Right lobe of liver (tissue), 6 donors: ENCODE measurements at regions not wholly inside any gene's neighbourhood (a gene's known extent, or its start where the extent isn't known, plus 50 kb on each side); places are given as distances from the start of the nearest gene placed in this dataset.

Experiments
- ATAC-seq, 4 donors: fragments of 200-7000 bp; cut with Tn5 transposase; one replicate each; pipeline ENCODE4 v1.9.1; 2020; ENCODE audit warnings: mild to moderate bottlenecking in 4 of 4, moderate library complexity in 4 of 4
- DNase-seq, 3 donors: peaks; one replicate each; pipeline ENCODE4 v3.0.0-alpha.2; 2020
- H3K27ac ChIP-seq, 3 donors: fragments of 200-600 bp; one replicate each; pipeline ENCODE4 v1.8.0; 2022
- H3K27me3 ChIP-seq, 2 donors: fragments of 200-600 bp; one replicate each; pipeline ENCODE4 v1.8.0; 2022
- H3K36me3 ChIP-seq, 4 donors: fragments of 200-600 bp; sonication (generic) in 1 of 4; one replicate each; pipeline versions ENCODE4 v1.5.1 to v1.8.0; 2017 to 2022; ENCODE audit warnings: control low read depth in 1 of 4
- H3K4me1 ChIP-seq, 4 donors: fragments of 200-600 bp; sonication (generic) in 1 of 4; one replicate each; pipeline versions ENCODE4 v1.5.1 to v1.8.0; 2017 to 2022; ENCODE audit warnings: control low read depth in 1 of 4
- H3K4me3 ChIP-seq, 3 donors: fragments of 200-600 bp; one replicate each; pipeline ENCODE4 v1.8.0; 2022
- H3K9me3 ChIP-seq, 4 donors: fragments of 200-600 bp; sonication (generic) in 1 of 4; one replicate each; pipeline versions ENCODE4 v1.5.1 to v1.8.0; 2017 to 2022; ENCODE audit warnings: control low read depth in 1 of 4
- CTCF ChIP-seq, 4 donors: fragments of 200-600 bp in 3 of 4; fragments of 450-650 bp in 1 of 4; IDR thresholded peaks; one replicate each; pipeline versions ENCODE4 v1.5.1 to v1.8.0; 2016 to 2022; ENCODE audit warnings: antibody characterized with exemption in 4 of 4, mild to moderate bottlenecking in 2 of 4
- POLR2A ChIP-seq: fragments of 450-650 bp; IDR thresholded peaks from one replicate; pipeline ENCODE4 v1.6.1; 2017; ENCODE audit warnings: antibody characterized with exemption, mild to moderate bottlenecking
- whole genome bisulfite sequencing: methylation state at CpG from one replicate; pipeline ENCODE4 v1.1.6; 2018; ENCODE audit warnings: low coverage, low lambda C conversion rate; ENCODE audit not compliant: insufficient coverage; ENCODE audit errors: missing lambda C conversion rate; 5-methylcytosine and 5-hydroxymethylcytosine counted together
- intact Hi-C, 2 donors: fragments of 100-400 bp; cut with DNase I; formaldehyde crosslinking; loops; one replicate each; pipeline versions ENCODE4 v1.11.2 to v1.14.1; 2022
- donor health status: DM: no; HTN: yes; CAD: no.
- donor health status: DM: no; HTN: no; CAD: no.
- donor health status: DM: no; HTN: no; CAD: no.
- donor health status: DM: no; HTN: yes; CAD: no.
- donor health status: DM: no; HTN: yes; CAD: no.

- Histone ChIP-seq H3K27ac (no peak overlapping the region), H3K27me3 (no peaks in the 10 kb centered on the region), H3K9me3 (no peaks in the 10 kb centered on the region), H3K36me3 (no peaks in the 10 kb centered on the region), H3K4me3 (no peak overlapping the region), H3K4me1 (no peaks in the 10 kb centered on the region)
- no peak for ATAC-seq
- no peak for DNase-seq
- WGBS = 64% methylated on average over 3 of the region's 3 CpGs
- intact Hi-C loops = no loop called here
- TF ChIP-seq POLR2A (no peak), CTCF (IDR thresholded peaks at IDR 0.05) (no peak)
Measured at GRCh38 chr22:48926136-48926535, 901.5 kb downstream of the BRD1 start.

GRCh38 chr22:48925450-48925849 lies 902.2 kb downstream of the BRD1 start:
- no peak for DNase-seq

GRCh38 chr22:48923996-48924395 lies 903.7 kb downstream of the BRD1 start:
- H3K36me3 ChIP-seq = no peaks in the 10 kb centered on the region
- intact Hi-C loops = no loop called here
- ATAC-seq (no peak), DNase-seq (no peak)
- H3K4me3 ChIP-seq = no peak overlapping the region
- TF ChIP-seq CTCF (IDR thresholded peaks at IDR 0.05) = no peak
- no peak for TF ChIP-seq POLR2A
- WGBS = 66% methylated on average over 3 of the region's 9 CpGs
- no peaks in the 10 kb centered on the region for H3K27me3 ChIP-seq
- no peak overlapping the region for H3K27ac ChIP-seq
- no peaks in the 10 kb centered on the region for H3K4me1 ChIP-seq
- no peaks in the 10 kb centered on the region for H3K9me3 ChIP-seq

More at GRCh38 chr22:48925450-48925849, 902.2 kb downstream of the BRD1 start:
- intact Hi-C loops = no loop called here
- no peaks in the 10 kb centered on the region for H3K27me3 ChIP-seq
- H3K36me3 ChIP-seq = no peaks in the 10 kb centered on the region
- H3K27ac ChIP-seq = no peak overlapping the region
- no peaks in the 10 kb centered on the region for H3K9me3 ChIP-seq
- H3K4me1 ChIP-seq = no peaks in the 10 kb centered on the region
- ATAC-seq = no peak
- 69% methylated on average over 2 of the region's 5 CpGs for WGBS
- no peak for TF ChIP-seq CTCF (IDR thresholded peaks at IDR 0.05)
- no peak for TF ChIP-seq POLR2A
- H3K4me3 ChIP-seq = no peak overlapping the region

GRCh38 chr22:48923165-48923865 lies 904.4 kb downstream of the BRD1 start:
- H3K4me1 ChIP-seq = no peaks in the 10 kb centered on the region
- intact Hi-C loops = no loop called here
- H3K27me3 ChIP-seq = no peaks in the 10 kb centered on the region
- TF ChIP-seq CTCF (IDR thresholded peaks at IDR 0.05) (no peak), POLR2A (no peak)
- WGBS = 76% methylated on average over 6 of the region's 14 CpGs
- ATAC-seq (no peak), DNase-seq (no peak)
- H3K4me3 ChIP-seq = no peak overlapping the region
- no peak overlapping the region for H3K27ac ChIP-seq
- H3K9me3 ChIP-seq = no peaks in the 10 kb centered on the region
- no peaks in the 10 kb centered on the region for H3K36me3 ChIP-seq
